PC-3 (cell line): ENCODE measurements at regions not wholly inside any gene's neighbourhood (a gene's known extent, or its start where the extent isn't known, plus 50 kb on each side); places are given as distances from the start of the nearest gene placed in this dataset.

Source experiments
- EZH2phosphoT487 ChIP-seq: fragments of 300-600 bp; sonication (generic); IDR thresholded peaks from 2 replicates; pipeline ENCODE4 v1.6.1; 2018; ENCODE audit warnings: mild to moderate bottlenecking, antibody characterized with exemption, low read length, borderline replicate concordance
- TF ChIP-seq, protein P1 (sequence below): fragments of 300-600 bp; sonication (generic); conservative IDR thresholded peaks from 2 replicates; pipeline ENCODE4 v1.5.1; 2017; ENCODE audit warnings: antibody characterized with exemption, low read depth, mild to moderate bottlenecking, low read length

DNA sequence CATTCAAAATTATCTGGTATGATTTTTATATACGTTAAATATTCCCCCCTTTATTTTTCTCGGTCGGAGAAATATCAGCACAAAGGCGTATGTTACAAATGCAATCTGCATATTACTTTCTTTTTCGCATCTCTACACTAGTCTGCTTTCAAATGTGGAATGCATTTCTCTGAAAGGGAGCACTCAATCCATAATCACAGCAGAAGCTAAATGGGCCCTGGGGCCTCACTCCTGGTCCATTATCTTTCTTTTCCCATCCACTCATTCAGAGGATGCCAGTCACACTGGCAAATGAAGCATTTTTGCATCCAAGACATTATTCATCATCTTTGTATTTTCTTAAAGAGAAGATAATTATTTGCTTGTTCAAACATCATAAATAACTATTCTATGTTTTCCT, 295.2 kb upstream of the LRP1B start:
- TF ChIP-seq, protein P1, sequence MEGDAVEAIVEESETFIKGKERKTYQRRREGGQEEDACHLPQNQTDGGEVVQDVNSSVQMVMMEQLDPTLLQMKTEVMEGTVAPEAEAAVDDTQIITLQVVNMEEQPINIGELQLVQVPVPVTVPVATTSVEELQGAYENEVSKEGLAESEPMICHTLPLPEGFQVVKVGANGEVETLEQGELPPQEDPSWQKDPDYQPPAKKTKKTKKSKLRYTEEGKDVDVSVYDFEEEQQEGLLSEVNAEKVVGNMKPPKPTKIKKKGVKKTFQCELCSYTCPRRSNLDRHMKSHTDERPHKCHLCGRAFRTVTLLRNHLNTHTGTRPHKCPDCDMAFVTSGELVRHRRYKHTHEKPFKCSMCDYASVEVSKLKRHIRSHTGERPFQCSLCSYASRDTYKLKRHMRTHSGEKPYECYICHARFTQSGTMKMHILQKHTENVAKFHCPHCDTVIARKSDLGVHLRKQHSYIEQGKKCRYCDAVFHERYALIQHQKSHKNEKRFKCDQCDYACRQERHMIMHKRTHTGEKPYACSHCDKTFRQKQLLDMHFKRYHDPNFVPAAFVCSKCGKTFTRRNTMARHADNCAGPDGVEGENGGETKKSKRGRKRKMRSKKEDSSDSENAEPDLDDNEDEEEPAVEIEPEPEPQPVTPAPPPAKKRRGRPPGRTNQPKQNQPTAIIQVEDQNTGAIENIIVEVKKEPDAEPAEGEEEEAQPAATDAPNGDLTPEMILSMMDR, result no peak
- no peak for TF ChIP-seq EZH2phosphoT487
